ENCODE measurements at regions not wholly inside any gene's neighbourhood (a gene's known extent, or its start where the extent isn't known, plus 50 kb on each side); places are given as distances from the start of the nearest gene placed in this dataset.

- DNase-seq: no peak
Measured at GRCh38 chr17:70230850-70231640, 61.7 kb downstream of the KCNJ2 start.

GRCh38 chr17:70232466-70232865 is 63.1 kb downstream of the KCNJ2 start:
- no peak for DNase-seq

DNA sequence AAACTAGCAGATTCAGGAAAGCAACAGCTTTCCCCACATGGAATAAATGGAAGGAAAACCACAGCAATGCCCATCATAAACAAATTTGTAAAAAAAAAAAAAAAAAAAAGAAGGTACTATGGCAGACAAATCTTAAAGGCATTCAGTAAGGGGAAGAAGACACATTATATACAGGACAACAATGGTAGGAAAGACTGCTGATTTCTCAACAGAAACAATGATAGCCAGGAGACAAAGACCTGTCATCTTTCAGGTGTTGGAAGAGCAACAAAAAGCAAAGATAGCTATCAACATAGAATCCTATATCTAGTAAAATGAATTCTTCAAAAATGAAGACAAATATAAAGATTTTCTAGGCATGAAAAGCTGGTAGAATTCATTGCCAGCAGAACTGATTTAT is 65.9 kb downstream of the KCNJ2 start:
- DNase-seq: no peak

- DNase-seq: no peak
Measured at GRCh38 chr17:70238228-70238627, 68.9 kb downstream of the KCNJ2 start.

GRCh38 chr17:70238646-70239045 is 69.3 kb downstream of the KCNJ2 start:
- DNase-seq: no peak

- peak; percentile 71 for DNase-seq
Measured at GRCh38 chr17:70239391-70239826, 70.1 kb downstream of the KCNJ2 start.

DNA sequence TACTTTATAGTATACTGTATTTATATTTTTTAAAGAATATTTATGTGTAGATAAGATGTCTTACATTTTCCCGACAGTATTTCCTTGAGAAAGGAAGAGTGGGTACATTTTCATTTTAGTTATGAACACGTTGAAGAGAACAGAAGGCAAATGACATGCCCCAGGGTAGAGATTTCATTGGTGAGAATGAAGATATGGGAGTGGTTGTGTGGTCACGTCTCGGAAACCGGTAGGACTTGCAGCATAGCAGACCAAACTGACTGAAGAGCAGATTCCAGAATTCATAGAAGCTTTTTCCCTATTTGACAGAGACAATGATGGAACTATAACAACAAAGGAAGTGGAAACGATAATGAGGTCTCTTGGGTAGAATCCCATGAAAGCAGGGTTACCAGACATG is 71.7 kb downstream of the KCNJ2 start:
- DNase-seq: no peak

DNA sequence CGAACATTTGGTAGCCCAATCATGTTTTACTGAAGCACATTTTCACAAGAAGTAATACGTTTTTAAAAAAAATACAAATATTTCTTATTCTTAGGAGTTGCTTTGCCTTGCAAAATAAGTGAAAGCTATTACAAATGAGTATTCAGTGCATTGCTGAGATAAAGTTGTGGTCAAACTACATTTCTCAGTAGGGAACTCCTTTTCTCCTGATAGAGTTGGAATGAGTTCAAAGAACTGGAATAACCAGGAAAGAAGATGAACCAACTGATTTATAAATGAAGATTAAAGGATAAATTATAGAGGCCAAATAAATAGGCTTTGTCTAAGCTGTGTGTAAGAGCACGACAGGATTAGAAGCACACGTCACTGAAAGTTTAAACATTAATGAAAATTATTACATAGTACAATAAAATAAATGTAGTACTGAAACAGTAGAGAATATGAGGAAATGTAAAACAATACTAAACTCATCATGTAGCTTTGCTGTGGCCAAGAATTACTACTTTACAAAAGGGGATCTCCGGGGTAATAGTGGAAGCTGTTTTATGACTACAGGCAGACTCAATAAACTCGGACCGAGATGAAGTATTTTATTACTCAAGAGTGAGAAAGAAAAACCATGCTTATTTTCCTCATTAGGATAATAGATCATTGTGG is 73.6 kb downstream of the KCNJ2 start:
- DNase-seq: no peak

- no peak for DNase-seq
Measured at GRCh38 chr17:70251706-70252105, 82.4 kb downstream of the KCNJ2 start.

- no peak for DNase-seq
Measured at GRCh38 chr17:70254735-70255460, 85.6 kb downstream of the KCNJ2 start.

DNA sequence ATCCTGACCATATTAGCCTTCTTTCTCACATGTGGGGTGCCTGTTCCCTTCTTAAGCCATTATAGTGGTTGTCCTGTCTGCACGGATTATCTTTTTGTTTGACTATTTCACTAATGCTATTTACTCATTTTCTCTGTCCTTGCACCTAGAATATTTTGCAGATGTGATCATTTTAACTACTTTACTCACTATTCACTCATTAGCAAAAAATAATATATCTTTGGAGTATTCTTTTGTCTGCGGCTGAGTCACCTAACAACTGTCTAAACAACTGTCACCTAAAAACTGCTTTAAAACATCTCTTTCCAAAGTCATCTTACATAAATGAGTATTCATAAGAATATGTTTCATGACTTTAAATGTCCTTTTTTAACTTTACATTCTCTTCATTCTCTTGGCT is 87.4 kb downstream of the KCNJ2 start:
- DNase-seq: no peak

DNA sequence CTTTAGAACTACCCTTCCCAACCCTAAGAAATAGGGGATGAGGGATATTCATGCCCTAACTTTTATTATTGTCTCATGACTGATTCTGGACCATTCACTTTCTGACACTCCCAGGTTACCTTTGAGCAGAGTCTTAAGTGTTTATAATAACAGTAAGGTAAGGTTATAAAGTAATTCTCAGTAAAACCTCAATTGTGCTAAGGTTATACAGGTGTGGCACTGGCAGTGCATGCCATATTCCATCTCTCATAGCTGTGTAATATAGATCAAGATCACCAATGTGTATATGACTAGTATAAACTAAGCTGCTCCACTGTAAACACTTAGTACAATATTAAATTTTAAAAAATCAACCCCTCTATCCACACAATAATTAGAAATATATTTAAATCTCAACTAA is 89.1 kb downstream of the KCNJ2 start:
- no peak for DNase-seq

DNA sequence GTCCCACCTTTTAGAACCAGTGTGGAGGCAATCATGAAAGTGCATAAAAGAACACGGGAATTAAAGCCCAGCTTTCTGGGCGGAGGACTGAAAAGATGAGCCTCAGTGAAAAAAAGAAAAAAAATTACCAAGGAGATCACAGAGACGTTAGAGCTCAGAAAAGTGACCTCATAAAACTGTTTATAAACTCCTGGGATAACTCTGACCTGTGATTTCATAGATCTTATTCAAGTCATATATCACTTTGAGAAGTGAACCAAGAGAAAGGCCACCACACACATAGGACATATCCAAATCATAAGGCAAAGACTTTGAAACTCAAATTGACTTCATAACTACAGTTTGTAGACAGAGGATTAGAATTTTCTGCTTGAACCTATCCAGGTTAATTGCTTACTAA is 90.1 kb downstream of the KCNJ2 start:
- no peak for DNase-seq

DNA sequence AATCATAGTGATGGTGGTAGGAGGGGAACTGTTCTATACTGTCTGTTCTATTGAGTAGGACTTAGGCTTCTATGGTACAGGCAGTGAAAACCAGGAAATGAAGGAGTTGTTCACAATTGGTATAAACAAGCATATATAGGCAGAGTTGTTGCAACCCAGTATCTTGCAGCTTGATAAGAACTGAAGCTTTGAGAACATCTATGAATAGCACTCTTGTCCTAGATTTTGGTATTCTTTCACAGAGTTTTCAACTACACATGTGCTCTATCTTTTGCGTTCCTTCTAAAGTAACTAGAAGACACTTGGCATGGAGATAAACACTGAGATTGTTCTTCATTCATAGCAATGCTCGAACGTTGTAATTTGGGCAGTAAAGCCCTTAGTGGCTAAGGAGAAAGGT is 91.8 kb downstream of the KCNJ2 start:
- no peak for DNase-seq

- no peak for DNase-seq
Measured at GRCh38 chr17:70265471-70265870, 96.1 kb downstream of the KCNJ2 start.

DNA sequence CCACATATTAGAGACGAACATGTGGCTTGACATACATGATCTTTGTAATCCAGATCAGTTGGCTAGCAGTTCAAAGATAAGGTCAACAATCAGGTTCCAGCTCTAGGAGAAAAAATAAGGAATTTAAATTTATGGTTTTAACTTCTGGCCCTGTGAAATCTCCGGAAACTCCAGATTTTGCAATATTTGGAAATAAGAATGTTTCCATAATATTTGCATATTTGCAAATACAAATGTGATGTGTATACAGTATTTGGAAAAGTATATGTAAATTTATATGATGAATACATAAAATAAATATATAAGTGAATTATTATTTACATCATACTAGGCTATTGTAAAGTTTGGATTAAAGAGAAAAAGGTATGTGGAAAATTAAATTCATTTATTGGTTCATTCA is 97.1 kb downstream of the KCNJ2 start:
- no peak for DNase-seq

DNA sequence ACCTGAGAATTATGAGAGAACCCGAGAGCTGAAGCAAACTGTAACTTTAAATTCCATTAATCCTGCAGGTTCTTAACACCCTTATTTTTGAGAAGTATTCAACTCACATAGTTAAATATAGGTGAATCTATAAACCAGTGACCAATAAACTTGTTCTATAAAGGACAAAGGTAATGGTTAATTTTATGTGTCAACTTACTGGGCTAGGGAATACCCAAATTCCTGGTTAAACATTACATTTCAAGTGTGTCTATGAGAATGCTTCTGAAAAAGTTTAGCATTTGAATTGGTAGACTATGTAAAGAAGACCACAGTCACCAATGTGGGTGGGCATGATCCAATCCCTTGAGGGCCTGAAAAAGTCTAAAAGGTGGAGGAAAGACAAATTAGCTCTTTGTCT is 99.1 kb downstream of the KCNJ2 start:
- DNase-seq: no peak

DNA sequence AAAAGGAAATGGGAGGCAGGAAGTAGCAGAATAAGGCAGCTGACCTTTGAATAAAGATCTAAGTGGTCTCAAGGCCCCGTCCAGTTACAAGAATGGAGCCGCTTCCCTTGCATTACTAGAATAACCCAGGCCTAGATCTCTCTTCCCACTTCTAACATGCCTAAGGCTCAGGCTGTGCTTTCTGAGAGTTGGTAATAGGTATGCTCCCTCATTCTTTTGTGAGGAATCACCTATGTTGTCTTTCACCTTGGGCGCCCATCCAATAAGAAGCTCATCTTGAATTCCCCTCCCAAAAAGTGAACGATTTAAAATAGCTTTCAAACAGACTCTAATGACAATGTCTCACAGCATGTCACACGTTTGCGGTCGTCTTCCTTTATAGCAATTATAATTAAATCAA is 101.2 kb downstream of the KCNJ2 start:
- no peak for DNase-seq

DNA sequence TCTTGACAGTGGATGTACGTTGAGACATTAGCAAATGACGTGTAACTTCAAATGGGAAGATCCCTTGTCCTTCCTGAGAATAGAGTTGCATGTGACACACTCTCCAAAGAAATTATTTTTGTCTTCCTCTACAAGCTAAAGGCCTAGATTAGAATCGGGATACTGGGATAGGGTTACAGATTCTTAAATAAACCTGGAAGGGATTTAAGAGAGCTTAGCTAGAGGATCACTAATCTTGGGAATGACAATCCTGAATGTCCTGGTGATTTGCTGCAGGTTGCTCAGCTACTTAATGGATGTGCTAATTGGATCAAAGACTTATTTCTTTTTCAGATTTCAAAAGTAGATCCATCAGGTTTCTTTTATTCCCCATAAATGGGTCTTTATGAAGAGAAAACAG is 101.9 kb downstream of the KCNJ2 start:
- DNase-seq: no peak

- no peak for DNase-seq
Measured at GRCh38 chr17:70271672-70272071, 102.3 kb downstream of the KCNJ2 start.

- no peak for DNase-seq
Measured at GRCh38 chr17:70274255-70274654, 104.9 kb downstream of the KCNJ2 start.

DNA sequence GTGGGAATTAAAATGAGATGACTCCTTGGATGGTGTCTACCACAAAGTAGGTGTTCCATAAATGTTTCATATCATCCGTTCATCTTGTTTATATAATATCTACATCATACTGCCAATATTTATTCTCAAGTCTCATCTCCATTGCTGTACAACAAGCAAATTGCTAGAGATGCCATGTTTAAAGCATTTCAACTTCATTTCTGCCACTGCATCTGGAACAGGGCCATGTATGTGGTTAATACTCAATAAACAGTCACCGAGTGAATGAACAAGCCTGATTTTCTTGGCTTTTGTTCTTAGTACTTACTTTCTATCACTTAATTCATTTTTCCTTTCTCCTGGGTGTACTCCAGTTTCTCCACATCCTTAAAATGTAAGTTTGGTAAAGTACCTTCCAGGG is 107.6 kb downstream of the KCNJ2 start:
- DNase-seq: no peak

DNA sequence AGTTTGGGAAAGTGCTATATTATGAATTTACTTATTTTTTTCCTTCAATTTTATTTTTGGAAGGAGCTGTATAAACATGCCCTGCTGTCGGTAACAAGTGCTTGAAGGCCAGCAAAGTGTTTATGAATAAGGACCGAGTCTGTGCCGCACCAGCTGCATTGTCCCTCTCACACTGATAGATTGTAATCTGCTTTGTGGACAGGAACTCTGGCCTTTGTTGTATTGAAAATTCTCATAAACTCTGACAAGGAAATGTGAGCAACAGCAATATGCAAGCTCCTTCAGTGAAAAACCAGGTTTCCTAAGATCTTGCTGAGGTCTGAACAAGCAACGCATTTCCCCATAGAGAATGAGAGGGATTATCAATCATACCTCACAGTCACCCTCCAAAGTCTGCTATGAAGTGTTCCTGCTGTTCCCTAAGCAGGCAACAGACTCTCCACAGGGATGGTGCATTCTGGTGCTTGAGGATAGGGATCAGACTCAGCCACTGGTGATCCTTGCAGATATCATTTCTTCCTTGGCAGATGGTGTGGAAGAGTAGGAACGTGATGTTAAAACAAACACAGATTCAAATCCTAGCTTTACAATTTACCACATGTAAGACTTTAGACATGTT is 109.6 kb downstream of the KCNJ2 start:
- DNase-seq: peak; percentile 38

GRCh38 chr17:70286391-70286790 is 117.1 kb downstream of the KCNJ2 start:
- no peak for DNase-seq
